GM12878 (cell line): ENCODE measurements at regions not wholly inside any gene's neighbourhood (a gene's known extent, or its start where the extent isn't known, plus 50 kb on each side); places are given as distances from the start of the nearest gene placed in this dataset.

ENCODE experiments used
- ATAC-seq: fragments of 200-7000 bp; cut with Tn5 transposase; 3 replicates; pipeline ENCODE4 v1.9.1; 2020; ENCODE audit warnings: mild to moderate bottlenecking, moderate library complexity
- BruUV-seq: library from RNA; stranded (reverse); fragments of 400-500 nt; replicated peaks from 2 replicates; lab custom pipeline; 2021; lab: Mats Ljungman, UMichigan
- CTCF ChIA-PET: fragments of 300-600 bp; sonication (Branson Sonifier 250); formaldehyde crosslinking; extraction: SDS; loops from one replicate; lab custom pipeline; 2021; ENCODE audit warnings: inconsistent platforms; lab: Yijun Ruan, JAX
- POLR2A ChIA-PET: fragments of 350-600 bp; formaldehyde crosslinking; extraction: SDS; loops from one replicate; lab custom pipeline; 2021; ENCODE audit warnings: inconsistent platforms; lab: Charles Lee
- RAD21 ChIA-PET: fragments of 300-600 bp; sonication (Branson Sonifier 250); formaldehyde crosslinking; loops from one replicate; lab custom pipeline; 2023; ENCODE audit warnings: antibody characterized with exemption; ENCODE audit not compliant: unreplicated experiment; lab: Charles Lee
- SMC1A ChIA-PET: fragments of 300-600 bp; sonication (Branson Sonifier 250); formaldehyde crosslinking; loops from one replicate; lab custom pipeline; 2023; ENCODE audit not compliant: unreplicated experiment, uncharacterized antibody; lab: Charles Lee
- DNase-seq: peaks from one replicate; pipeline ENCODE4 v3.0.0-alpha.2; 2011; ENCODE audit warnings: low read depth, low spot score
- FAIRE-seq: peaks from 3 replicates; lab custom pipeline; 2011; peaks lifted over from hg19 to GRCh38; lab: Jason Lieb, UNC
- H2AFZ ChIP-seq: 2 replicates; pipeline ENCODE4 v1.6.0; 2011; ENCODE audit warnings: low read depth, low read length, control low read depth; ENCODE audit not compliant: control insufficient read depth
- H3K27ac ChIP-seq: 2 replicates; pipeline ENCODE4 v1.5.1; 2011; ENCODE audit warnings: control low read depth; ENCODE audit not compliant: control insufficient read depth, insufficient read depth
- H3K27me3 ChIP-seq, 2 experiments: replicated peaks in 1 of 2; 2 replicates each; pipeline versions ENCODE4 v1.6.0 to v1.6.1; 2011; ENCODE audit warnings: low read length in 1 of 2; ENCODE audit not compliant: control insufficient read depth in 2 of 2, insufficient read depth in 2 of 2
- H3K36me3 ChIP-seq, 2 experiments: 2 replicates each; pipeline ENCODE4 v1.5.1; 2011; ENCODE audit warnings: low read length in 1 of 2; ENCODE audit not compliant: control insufficient read depth in 2 of 2, insufficient read depth in 2 of 2
- H3K4me1 ChIP-seq: 2 replicates; pipeline ENCODE4 v1.6.1; 2011; ENCODE audit warnings: mild to moderate bottlenecking, low read length, moderate library complexity, mixed read lengths; ENCODE audit not compliant: control insufficient read depth, insufficient read depth
- H3K4me2 ChIP-seq: 2 replicates; pipeline ENCODE4 v1.6.0; 2011; ENCODE audit warnings: control low read depth; ENCODE audit not compliant: control insufficient read depth, insufficient read depth
- H3K4me3 ChIP-seq: fragments of 200-600 bp; sonication (generic); 2 replicates; pipeline ENCODE4 v1.5.1; 2016
- H3K79me2 ChIP-seq: 2 replicates; pipeline ENCODE4 v1.6.0; 2011; ENCODE audit warnings: low read length; ENCODE audit not compliant: control insufficient read depth, insufficient read depth
- H3K9ac ChIP-seq: 2 replicates; pipeline ENCODE4 v1.8.0; 2011; ENCODE audit warnings: low read length, control low read depth, mixed read lengths; ENCODE audit not compliant: control insufficient read depth, insufficient read depth
- H3K9me3 ChIP-seq: replicated peaks from 3 replicates; pipeline ENCODE4 v1.5.1; 2011; ENCODE audit warnings: mild to moderate bottlenecking, low read length; ENCODE audit not compliant: control insufficient read depth, insufficient read depth
- H4K20me1 ChIP-seq: 2 replicates; pipeline ENCODE4 v1.6.0; 2011; ENCODE audit not compliant: control insufficient read depth, insufficient read depth
- ATF7 ChIP-seq: fragments of 450-650 bp; IDR thresholded peaks from 2 replicates; pipeline ENCODE4 v1.6.1; 2016; ENCODE audit warnings: low read depth, mild to moderate bottlenecking
- CBFB ChIP-seq: IDR thresholded peaks from 2 replicates; pipeline ENCODE4 v1.6.1; 2016; ENCODE audit warnings: antibody characterized with exemption, low read depth
- EP300 ChIP-seq, 2 experiments: fragments of 150-350 bp in 1 of 2; IDR thresholded peaks; 2 replicates each; pipeline ENCODE4 v1.6.1; 2011 to 2012; ENCODE audit warnings: low read depth in 2 of 2, low read length in 2 of 2, borderline replicate concordance in 1 of 2, improper control_type of control experiment in 1 of 2, inconsistent platforms in 1 of 2; ENCODE audit not compliant: control insufficient read depth in 1 of 2
- ESRRA ChIP-seq: IDR thresholded peaks from 2 replicates; pipeline ENCODE4 v1.6.1; 2012; ENCODE audit warnings: mild to moderate bottlenecking, low read length, improper control_type of control experiment
- HDAC2 ChIP-seq: fragments of 200-600 bp; sonication (generic); IDR thresholded peaks from 2 replicates; pipeline ENCODE4 v1.6.1; 2017
- MYC ChIP-seq: IDR thresholded peaks from 2 replicates; pipeline ENCODE4 v1.6.1; 2011; ENCODE audit warnings: mild to moderate bottlenecking, low read length, moderate library complexity, inconsistent platforms; ENCODE audit not compliant: insufficient read depth, insufficient replicate concordance, insufficient read length, severe bottlenecking
- NFIC ChIP-seq: IDR thresholded peaks from 2 replicates; pipeline ENCODE4 v1.6.1; 2012; ENCODE audit warnings: low read depth, mild to moderate bottlenecking, inconsistent platforms, low read length, moderate library complexity
- RB1 ChIP-seq: fragments of 450-650 bp; formaldehyde crosslinking; IDR thresholded peaks from 2 replicates; pipeline ENCODE4 v1.6.1; 2017; ENCODE audit warnings: mild to moderate bottlenecking, borderline replicate concordance
- SIX5 ChIP-seq: IDR thresholded peaks from 2 replicates; pipeline ENCODE4 v1.6.1; 2011; ENCODE audit warnings: mild to moderate bottlenecking, low read depth, low read length, moderate library complexity; ENCODE audit not compliant: severe bottlenecking
- TCF7 ChIP-seq: IDR thresholded peaks from 2 replicates; pipeline ENCODE4 v1.6.1; 2014; ENCODE audit warnings: antibody characterized with exemption, borderline replicate concordance
- WGBS: methylation state at CpG from one replicate; pipeline ENCODE4 v1.1.6; 2016; ENCODE audit warnings: low lambda C conversion rate; ENCODE audit not compliant: insufficient replicate concordance, insufficient coverage; ENCODE audit errors: missing lambda C conversion rate; 5-methylcytosine and 5-hydroxymethylcytosine counted together
- in situ Hi-C: fragments of 300-500 bp; cut with MboI; formaldehyde crosslinking; loops from 9 replicates; pipeline ENCODE4 v1.14.3; 2018; ENCODE audit warnings: mixed read lengths
- intact Hi-C: fragments of 100-400 bp; cut with micrococcal nuclease; formaldehyde crosslinking; loops from one replicate; pipeline ENCODE4 v1.14.2; 2022; ENCODE audit not compliant: unreplicated experiment
- TF ChIP-seq, protein P1 (sequence below): fragments of 450-650 bp; formaldehyde crosslinking; IDR thresholded peaks from 2 replicates; pipeline ENCODE4 v1.4.0; 2020; ENCODE audit warnings: mild to moderate bottlenecking, moderate library complexity
- TF ChIP-seq, protein P2 (sequence below): fragments of 450-650 bp; IDR thresholded peaks from 2 replicates; pipeline ENCODE4 v1.6.1; 2016; ENCODE audit warnings: mild to moderate bottlenecking

DNA sequence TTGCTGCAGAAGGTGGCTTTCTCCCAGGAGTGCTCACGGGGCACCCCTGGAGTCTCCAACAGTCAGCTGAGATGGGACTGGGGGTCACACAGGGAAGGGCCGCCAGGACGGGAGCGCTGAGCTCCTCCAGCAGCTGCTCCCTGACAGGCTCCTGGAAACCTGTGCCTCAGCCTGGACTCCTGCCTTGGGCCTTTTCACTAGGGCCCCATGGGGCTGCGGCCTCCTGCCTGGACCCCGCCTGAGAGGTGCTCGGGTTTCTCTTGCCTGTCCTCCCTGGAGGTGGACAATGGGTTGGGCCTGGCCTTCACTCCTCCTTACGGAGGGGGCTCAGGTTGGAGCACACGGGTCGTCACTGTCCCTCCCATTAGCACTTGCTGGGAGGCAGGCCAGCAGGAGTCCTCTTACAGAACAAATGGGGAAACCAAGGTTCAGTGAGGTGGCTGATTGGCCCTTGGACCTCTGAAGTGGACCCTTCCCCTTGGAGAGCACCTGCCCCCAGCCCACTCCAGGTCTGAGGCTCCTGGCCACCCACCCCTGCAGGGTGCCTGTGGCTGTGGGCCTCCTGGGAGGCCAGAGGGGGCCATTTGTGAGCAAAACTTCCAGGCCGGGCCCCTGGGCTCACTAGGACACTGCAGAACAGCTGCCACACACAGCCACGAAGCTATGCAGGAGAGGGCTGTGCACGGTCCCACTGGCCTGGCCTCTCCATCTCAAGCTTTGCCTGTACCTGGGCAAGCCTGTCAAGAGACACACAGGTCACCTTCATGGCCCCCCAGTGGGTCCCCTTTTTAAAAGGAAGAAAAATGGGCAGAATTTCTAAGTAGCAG lies 57.1 kb upstream of the ODC1 start:
- SMC1A ChIA-PET = no interaction called here
- Histone ChIP-seq H3K79me2 (no peaks in the 10 kb centered on the region), H4K20me1 (no peaks in the 10 kb centered on the region), H3K27ac (no peak overlapping the region), H3K4me1 (no peaks in the 10 kb centered on the region), H3K27me3 (peaks cover 0 to 1% of the 10 kb centered on the region in 2 experiments; a peak in 3 of 4 replicates), H3K4me3 (no peak overlapping the region), H3K9me3 (no peaks in the 10 kb centered on the region), H3K36me3 (no peaks in the 10 kb centered on the region), H3K9ac (no peak overlapping the region), H2AFZ (no peak overlapping the region), H3K4me2 (no peak overlapping the region)
- intact Hi-C loops (no loop called here), in situ Hi-C loops (no loop called here)
- POLR2A ChIA-PET = no interaction called here
- ATAC-seq = no peak
- WGBS = 29% methylated on average over 13 of the region's 13 CpGs
- CTCF ChIA-PET = no interaction called here
- no TSS peak for BruUV-seq
- RAD21 ChIA-PET = no interaction called here
- FAIRE-seq = no peak
- DNase-seq = no peak
- TF ChIP-seq NFIC (no peak), CBFB (no peak), MYC (no peak), RB1 (no peak), TCF7 (no peak), SIX5 (no peak), ESRRA (no peak), HDAC2 (no peak), EP300 (IDR thresholded peaks at IDR 0.05; ENCODE audit: borderline replicate concordance in 1 of 2, control insufficient read depth in 1 of 2, low read depth in 2 of 2, low read length in 2 of 2) (no peak), ATF7 (no peak)
- TF ChIP-seq, protein P1, sequence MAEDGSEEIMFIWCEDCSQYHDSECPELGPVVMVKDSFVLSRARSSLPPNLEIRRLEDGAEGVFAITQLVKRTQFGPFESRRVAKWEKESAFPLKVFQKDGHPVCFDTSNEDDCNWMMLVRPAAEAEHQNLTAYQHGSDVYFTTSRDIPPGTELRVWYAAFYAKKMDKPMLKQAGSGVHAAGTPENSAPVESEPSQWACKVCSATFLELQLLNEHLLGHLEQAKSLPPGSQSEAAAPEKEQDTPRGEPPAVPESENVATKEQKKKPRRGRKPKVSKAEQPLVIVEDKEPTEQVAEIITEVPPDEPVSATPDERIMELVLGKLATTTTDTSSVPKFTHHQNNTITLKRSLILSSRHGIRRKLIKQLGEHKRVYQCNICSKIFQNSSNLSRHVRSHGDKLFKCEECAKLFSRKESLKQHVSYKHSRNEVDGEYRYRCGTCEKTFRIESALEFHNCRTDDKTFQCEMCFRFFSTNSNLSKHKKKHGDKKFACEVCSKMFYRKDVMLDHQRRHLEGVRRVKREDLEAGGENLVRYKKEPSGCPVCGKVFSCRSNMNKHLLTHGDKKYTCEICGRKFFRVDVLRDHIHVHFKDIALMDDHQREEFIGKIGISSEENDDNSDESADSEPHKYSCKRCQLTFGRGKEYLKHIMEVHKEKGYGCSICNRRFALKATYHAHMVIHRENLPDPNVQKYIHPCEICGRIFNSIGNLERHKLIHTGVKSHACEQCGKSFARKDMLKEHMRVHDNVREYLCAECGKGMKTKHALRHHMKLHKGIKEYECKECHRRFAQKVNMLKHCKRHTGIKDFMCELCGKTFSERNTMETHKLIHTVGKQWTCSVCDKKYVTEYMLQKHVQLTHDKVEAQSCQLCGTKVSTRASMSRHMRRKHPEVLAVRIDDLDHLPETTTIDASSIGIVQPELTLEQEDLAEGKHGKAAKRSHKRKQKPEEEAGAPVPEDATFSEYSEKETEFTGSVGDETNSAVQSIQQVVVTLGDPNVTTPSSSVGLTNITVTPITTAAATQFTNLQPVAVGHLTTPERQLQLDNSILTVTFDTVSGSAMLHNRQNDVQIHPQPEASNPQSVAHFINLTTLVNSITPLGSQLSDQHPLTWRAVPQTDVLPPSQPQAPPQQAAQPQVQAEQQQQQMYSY (CRISPR knock-in tag) = no peak
- TF ChIP-seq, protein P2, sequence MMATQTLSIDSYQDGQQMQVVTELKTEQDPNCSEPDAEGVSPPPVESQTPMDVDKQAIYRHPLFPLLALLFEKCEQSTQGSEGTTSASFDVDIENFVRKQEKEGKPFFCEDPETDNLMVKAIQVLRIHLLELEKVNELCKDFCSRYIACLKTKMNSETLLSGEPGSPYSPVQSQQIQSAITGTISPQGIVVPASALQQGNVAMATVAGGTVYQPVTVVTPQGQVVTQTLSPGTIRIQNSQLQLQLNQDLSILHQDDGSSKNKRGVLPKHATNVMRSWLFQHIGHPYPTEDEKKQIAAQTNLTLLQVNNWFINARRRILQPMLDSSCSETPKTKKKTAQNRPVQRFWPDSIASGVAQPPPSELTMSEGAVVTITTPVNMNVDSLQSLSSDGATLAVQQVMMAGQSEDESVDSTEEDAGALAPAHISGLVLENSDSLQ = no peak
